Hematopoietic multipotent progenitor cell treated with erythropoietin and hydrocortisone succinate and interleukin-3 and kit ligand, for 4 days (in vitro differentiated cells): ENCODE measurements at regions not wholly inside any gene's neighbourhood (a gene's known extent, or its start where the extent isn't known, plus 50 kb on each side); places are given as distances from the start of the nearest gene placed in this dataset.

Experiments used
- DNase-seq: peaks from one replicate; pipeline ENCODE4 v3.0.0-alpha.2; 2015

DNA sequence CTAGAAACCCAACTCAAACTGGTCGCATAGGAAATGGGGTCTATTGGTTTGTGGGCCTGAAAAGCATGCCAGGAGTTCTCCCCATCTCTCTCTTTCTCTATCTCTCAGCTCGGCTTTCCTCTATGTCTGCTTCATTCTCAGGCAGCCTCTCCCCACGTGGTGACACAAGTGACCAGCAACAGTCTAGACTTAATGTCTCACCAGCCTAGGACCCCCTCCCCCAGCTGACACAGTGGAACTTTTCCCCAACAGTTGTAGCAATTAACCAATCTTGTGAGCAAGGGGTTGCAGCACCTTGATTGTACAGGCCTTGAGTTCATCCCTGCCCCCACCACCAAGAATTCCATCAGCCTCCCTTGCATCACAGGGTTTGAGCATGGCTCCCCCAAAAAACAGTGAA is 159.8 kb upstream of the KIT start:
- DNase-seq: no peak

DNA sequence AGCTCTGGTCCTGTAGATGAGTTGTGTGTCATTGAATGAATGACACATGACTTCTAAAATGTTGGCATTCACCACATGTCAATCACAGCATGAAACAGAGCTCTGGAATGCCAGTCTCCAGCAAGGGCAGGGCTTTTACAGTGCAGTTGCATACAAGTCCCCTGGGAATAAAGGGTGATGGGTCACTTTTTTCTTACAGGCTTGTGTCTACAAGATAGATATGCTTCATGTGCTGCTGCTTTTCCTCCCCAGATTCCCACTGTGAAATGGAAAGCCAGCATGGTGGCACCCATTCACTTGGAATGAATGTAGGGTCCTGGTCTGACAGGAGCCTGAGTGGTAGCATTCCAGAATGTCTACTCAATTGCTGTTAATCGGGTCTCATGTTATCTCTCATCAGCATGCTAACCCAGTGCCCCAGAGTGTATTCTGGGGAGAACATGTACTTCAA is 159.1 kb upstream of the KIT start:
- no peak for DNase-seq

DNA sequence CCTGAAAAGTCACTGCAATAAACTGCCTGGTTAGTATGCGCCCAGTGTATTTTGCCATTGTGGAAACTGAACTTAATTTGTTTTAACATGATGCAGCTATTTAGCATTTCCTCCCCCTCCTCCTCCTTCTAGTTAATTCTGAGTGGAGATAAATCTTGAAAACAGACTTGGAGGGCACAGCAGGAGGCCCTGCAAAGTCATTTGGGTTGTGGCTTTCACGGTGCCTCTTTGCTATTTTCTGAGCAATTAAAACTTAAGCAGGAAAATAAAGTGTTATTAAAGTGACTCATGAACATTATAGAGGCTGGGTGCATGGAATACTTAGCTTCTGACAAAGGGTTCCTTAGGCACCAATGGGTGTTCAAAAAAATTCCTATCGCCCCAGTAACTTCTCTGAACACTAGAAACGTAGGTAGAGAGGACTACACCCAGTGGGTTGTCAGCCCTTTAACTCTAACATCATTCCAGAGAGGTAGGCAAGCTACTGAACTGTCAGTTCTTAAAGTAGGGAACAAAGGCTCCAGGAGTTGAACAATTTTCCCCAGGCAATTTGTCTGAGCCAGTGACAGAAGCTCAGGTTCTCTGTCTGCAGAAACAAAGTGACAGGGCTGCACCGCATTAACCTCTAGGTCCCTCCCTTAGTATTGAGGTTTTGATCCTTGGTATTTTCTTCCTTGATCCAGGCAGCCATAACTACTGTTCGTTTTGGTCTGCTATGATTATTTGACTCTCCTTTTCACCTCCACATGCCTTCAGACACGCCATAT is 158.3 kb upstream of the KIT start:
- peak; percentile 54 for DNase-seq

DNA sequence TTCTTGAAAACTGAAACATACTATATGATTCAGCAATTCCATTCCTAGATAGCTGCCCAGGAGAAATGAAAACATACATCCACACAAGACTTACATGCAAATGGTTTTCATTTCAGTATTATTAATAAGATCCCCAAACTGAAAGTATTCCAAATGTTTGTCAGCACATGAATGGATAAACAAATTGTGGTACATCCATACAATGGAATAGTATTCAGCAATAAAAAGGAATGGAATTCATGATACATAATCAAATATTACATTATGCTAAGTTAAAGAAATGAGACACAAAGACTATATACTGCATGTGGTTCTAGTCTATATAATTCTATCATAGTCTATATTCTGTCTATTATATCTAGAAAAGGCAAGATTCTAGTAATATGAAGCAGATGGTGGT is 152.4 kb upstream of the KIT start:
- DNase-seq: no peak

DNA sequence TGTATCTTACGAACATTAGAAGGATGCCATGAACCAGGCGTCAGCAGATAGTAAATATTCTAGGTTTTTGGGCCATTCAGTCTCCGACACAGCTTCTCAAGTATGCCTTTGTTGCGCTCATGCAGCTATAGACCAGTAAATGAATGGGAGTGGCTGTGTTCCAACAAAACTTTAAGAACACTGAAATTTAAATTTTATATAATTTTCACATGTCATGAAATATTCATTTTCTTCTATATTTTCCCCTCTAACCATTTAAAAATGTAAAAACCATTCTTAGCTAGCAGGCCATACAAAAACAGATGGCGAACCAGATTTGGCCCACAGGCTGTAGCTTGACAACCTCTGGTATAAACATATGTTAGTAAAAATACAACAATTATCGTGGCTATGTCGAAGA is 151.8 kb upstream of the KIT start:
- DNase-seq: no peak

DNA sequence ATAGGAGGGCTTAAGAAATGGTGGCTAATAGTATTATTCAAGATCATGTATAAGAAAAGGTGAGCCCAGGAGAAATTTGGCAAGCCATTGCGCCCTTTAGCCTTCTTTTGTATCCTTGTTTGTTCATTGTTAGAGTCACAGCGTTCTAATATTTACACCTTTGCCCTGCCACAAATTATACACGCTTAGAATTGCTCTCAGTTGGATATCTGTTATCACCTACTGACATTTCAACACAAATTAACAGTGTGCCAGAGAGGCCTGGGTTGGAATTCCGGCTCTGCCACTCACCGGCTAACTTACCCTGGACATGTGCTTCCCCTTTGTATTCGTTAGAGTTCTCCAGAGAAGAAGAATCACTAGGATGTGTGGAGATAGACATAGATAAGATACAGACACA is 148.7 kb upstream of the KIT start:
- no peak for DNase-seq

DNA sequence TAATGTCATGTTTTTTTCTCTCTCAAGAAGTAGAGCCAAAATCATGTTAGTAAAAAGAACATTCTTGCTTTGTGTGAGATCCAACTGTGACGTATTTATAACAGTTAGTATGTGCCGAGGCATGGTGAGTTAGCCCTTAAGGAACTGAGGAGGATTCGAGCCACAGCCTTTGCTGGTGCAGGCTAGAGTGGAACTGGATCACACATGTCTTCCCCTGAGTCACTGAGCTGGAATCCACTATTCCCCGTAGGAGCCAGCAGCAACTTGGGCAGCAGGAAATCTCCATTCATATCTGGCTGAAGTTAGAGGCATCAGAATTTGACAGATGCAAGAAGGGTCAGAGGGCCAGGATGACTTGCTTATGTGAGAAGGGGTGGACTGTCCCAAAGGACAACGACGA is 144.6 kb upstream of the KIT start:
- DNase-seq: no peak

DNA sequence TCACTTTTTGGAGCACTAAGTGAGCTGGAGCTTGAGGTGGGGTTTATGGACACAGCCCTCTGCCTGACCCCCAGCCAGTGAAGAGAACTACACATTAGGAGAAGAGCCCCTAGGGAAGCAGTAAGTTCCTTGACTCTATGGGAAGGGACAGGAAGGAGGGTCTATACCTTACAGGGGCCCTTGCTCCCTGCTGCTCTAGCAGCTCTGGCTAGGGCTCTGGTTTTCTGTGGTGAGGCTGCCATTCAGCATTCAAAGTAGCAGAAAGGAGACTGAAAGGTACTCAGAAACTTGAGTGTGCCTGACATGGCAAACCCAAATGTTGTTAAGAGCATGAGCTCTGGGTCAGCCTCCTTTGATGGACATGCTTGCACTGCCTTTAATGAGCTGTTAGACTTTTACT is 144.0 kb upstream of the KIT start:
- no peak for DNase-seq

DNA sequence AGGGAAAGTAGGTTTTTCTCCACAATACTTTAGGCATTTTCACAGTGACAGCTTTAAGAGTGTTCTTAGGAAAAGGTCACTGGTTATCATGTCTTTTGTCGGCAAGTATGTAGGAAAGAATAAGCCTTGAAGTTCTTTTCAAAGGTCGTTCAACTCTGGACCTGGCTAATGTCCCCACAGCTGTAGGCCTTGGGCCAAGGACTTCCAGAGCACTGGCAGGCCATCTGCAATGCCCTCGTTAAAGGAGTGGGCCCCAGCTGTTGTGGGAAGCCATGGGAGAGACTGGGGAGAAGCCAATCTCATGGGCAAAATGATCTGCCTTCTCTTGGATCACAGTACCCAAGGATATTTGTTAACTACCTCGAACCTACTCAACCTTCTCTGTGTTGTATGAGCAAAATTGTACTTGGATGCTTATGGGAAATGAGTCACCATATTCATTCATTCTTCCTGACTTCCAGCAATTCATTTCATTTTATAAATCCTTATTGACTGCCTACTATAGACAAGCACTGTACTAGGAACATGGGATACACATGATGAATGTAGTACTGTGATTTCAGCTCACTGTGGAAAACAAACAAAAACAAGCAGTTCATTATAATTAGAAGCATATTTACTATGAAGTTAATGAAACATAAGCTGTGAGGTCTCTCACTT is 141.1 kb upstream of the KIT start:
- DNase-seq: no peak

DNA sequence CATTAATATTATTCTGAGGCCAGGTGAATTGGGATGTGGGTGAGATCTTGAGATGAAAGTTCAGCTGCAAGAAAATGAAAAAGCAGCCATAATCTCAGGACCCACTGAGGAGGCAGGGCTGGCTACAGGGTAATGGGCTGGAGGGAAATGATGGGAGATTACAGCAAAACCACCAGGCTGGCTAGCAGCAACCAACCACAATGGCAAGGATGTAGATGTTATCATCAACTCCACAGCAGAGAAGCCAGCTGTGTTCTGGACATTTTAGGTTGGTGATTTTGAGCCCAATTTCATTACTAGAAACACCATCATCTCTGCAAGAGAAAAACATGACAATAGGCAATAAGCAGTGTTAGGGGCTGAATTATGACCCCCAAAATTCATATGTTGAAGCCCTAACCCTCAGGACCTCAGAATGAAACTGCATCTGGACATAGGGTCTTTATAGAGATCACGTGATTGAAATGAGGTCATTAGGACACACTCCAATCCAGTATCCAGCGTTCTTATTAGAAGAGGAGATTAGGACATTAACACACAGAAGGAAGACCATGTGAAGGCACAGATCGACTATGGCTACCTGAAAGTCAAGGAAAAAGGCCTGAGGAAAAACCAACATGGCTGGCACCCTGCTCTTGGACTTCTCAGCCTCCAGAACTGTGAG is 139.8 kb upstream of the KIT start:
- DNase-seq: peak; percentile 70

DNA sequence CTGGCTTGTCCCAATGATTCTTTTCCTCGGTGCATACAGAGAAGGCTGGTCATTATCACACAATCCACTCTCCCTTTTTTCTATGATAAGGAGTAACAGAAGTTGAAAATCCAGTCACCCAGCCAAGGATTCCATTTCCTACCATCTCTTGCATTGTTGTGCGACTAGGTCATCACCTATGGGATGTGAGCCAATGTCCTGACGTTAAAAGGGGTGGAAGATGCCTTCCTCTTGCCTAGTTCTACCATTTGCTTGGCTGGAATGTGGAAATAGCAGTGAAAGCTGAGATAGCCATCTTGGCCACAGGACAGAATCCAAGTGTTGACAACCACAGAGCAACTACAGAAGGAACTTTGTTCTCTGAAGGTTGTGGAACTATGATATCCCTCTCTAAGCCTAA is 132.2 kb upstream of the KIT start:
- DNase-seq: no peak

DNA sequence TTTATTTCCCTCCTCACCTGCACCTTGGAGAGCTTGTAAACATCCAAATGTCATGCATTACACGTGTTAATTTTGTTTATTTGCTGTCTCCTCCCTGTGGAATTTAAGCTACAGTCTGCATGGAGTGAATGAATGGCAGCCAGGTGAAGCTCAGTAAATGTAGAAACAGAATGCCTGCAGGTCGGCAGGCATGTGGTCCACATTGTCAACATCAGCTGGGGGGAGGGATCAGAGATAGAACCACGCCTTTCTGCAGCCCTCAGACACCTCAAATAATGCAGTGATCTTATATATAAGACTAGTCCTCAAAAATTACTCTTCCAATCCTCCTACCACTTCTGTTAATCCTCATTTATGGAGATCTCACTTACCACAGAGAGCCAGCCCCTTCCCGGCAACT is 131.2 kb upstream of the KIT start:
- DNase-seq: no peak

DNA sequence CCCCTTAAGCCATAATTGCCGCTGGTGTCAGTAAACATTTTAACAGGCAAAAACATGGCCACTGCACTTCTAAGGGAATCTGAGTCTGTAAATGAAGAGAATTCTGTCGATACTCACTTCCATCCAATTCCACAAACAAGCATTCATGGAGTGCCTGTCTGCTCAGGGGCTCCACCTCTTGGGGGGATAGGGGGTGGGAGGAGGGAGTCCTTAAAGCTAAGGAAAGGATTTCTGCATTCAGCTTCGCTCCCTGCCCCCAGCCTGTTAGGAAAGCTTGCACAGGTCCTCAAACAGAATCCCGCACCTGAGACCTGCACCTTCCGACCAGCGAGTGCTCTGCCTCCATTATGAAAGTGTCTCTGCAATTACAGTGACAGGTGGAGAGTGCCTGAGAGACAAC is 130.2 kb upstream of the KIT start:
- DNase-seq: no peak

DNA sequence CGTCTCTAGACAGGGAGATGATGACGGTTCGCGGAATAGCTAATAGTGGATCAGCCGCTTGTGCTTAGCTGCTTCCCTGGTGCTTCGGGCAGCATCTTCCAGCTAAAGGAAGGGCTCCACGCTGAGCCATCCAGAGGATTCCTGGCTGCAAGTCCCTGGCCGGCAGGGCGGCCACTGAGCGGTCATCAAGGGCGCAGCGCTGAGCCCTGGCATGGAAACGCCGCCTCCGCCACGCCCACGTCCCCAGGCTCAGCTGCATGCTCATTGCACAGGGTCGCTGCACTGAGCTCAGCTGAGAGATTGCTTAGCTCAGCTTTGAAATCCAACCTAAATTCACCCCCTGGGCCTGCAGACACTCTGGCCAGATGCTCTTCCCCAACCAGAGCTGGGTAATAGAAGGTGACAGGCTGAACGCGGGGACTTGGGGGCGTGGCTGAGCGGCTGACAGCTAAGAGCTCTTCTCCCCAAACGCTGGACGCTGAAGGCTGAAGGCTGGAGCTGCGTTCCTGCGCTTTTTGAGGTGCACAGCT is 118.2 kb upstream of the KIT start:
- DNase-seq: peak; percentile 80

DNA sequence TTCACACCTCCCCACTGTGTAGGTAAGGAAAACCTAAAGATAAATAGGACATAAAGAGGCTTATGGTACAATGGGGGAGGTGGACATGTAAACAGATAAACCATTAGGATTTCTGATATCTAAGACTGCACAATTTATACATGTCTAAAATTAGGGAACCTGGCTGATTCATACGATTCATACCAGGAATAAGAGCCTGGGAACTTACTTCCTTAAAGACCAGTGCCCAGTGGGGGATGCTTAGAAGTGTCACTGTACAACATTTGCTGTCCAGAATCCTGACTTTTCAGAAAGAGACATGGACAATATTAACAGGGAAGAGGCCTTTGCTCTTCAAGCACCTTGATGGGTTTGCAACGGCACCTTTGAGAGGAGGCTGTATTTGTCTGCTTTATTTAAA is 116.8 kb upstream of the KIT start:
- DNase-seq: no peak

DNA sequence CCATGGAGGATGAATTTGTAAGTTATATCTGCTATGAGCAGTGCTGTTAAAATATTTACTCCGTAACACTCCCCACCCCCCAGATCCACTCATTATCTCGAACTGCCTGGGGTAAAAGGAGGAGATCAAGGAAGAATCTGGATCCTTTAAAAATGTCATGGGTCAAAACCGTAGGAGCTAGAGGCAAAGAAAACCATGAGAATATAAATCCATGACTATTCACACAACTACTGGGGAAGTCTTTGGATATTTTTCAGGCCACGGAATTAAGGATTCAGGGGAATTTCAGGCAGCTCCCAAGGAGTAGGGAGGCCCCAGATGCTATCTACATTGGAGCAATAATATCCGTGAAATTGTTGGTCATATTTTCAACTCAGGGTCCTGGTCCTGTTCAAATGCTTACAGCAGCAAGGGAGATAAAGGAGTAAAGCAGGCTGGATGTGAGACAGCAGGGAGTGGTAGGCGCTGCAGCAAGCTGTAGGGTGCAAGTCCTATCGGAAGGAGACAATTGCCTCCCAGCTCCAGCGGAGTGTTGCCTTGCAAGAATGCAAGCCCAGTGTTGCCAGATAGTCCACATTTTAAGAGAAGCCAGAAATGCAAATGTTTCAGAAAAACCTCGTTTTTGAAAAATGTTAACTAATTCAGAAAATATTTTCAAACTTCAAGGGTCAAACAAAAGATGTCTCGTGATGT is 116.2 kb upstream of the KIT start:
- DNase-seq: peak; percentile 30

DNA sequence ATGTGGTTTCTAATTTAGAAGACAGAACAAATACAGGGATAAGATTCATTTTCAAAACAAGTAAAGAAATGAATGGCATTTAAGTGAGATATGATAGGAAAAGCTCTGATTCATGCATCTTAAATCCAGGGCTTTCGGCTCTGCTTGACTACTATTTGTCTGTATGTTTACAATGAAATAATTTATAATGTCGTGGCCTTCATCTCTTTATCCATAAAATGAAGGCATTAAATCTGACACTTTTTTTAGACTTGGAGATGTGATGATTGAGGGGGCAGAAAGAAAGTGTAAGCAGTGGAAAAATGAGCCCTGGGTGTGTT is 115.7 kb upstream of the KIT start:
- DNase-seq: no peak

DNA sequence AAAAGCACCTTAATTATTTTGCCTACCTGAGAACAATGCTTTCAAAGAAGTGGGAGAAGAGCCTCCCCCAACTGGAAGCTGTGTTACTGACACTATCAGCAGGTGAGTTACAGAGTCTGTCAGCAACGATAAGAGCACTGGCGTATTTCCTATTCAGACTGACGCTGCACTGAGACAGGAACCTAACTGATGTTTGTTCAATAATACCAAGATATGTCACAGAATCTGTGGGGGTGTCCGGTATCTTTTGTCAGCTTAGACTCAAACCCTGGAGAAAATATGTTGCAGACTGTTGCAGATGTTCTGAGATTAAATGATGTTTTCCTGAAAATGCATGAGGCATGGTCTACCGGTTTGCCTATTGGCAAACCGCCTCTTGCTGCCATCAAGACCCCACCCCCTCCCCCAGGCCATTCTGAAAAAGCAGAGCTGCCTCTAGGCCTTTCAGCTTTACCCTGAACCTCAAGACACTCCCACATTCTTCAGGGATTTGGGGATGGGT is 115.2 kb upstream of the KIT start:
- DNase-seq: peak; percentile 91

DNA sequence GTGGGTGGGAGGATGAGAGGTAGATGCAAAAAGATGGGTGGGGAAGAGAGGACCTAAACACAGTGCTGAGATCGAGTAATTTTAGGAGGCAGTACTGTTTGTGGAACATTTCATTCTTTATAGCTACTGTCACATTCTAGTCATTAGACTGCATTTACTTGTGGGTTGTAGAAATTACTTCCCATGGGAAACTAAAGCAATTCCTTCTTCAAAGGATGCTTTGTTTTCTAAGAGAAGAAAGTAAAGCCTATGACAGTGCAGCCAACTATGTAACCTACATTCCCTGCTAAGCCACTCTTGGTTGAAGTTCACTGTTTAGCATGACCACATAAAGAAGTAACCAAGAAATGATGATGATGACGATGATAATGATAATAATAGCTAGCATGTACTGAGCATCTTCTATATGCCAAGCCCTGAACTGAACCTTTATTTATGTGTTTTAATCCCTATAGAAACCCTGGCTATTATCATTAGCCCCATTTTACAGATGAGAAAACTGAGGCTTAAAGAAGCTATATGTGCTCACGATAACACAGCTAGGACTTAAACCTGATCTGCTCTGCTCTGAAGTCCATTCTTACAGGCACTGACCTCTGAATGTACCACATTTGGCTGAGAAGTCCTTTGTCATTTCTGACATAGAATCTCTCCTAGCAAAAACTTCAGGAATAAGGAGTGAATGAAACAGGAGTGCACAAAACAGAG is 114.5 kb upstream of the KIT start:
- DNase-seq: no peak

DNA sequence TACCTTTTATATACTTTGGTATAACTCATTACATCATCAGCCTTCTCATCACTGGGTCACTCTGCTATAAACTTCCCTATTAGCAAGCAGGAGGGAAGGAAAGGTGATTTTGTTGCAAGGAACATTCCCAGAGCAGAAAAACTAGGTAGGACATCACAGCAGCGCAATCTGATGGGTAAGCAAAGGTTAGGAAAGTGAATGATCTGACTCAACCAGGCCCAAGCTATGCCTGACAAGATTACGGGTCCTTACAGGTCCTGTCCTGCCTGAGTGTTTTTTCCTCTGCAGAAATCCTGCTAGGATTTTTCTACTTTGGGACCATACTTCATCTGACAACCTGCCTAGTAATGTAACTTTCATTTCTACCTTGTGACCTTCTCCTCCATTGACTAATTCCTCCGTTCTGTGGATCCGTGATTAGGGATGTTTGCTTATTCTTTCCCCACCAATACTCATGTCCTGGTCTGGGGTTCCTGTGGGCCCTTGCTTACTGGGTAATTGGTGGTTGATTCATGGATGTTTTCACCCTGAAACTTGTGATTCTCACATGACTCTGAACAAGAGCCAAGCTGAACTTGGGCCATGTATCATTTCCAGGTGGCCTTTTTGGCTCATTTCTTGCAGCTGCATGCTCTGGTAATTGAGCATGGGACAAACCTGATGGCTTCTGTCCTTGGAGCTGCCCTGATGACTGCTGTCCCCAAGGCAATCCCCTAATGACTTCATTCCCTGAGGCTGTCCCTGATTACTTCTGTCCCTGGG is 111.9 kb upstream of the KIT start:
- DNase-seq: no peak

DNA sequence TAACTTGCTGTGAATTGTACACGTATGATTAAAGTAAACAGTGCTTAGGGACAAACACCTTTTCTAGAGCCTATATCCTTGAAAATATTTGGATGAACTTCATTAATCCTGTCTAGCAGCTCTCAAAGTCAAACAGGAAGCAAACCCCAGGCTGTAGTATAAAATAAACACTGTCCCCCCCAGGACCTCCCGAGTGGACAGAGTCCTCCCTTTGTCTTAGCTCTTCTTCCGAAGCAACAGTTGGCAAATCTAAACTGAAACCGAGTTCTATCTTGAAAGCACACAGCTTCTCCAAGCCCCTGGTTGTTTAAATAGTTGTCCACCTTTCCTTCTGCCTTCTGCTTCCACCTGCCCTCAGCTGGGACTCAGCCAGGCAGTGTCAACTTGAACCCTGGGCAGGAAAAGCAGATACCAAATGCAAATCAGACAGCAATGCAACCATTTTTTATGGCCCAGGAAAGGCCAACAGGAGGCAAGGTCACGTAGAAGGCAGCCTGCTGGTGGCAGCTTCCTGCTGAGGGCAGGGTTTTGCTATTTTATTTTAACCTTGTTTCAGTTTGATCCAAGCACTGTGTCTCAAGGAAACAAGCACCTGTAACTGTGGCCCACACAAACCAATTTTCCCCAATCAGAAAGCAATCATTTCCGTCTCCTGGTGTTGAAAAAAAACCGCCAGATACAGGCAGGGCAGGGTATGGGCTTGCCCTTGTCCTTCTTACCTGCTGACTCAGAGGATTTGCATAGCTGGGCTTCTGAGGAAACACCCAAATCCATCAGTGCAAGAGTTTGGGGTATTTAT is 110.3 kb upstream of the KIT start:
- DNase-seq: no peak
